Prostate gland (tissue), 2 donors: ENCODE measurements at regions not wholly inside any gene's neighbourhood (a gene's known extent, or its start where the extent isn't known, plus 50 kb on each side); places are given as distances from the start of the nearest gene placed in this dataset.

Source experiments
- DNase-seq: peaks from one replicate; pipeline ENCODE4 v3.0.0-alpha.2; 2019; ENCODE audit warnings: low spot score
- H3K27ac ChIP-seq, 2 donors: fragments of 200-600 bp; sonication (generic); 2 replicates each; pipeline ENCODE4 v1.5.1; 2017 to 2019
- H3K27me3 ChIP-seq: fragments of 200-600 bp; sonication (generic); replicated peaks from 2 replicates; pipeline ENCODE4 v1.5.1; 2019; ENCODE audit not compliant: insufficient read depth
- H3K36me3 ChIP-seq, 2 donors: fragments of 200-600 bp; sonication (generic); 1 replicate in 1 of 2; 2 replicates in 1 of 2; pipeline versions ENCODE4 v1.5.1 to v1.8.1; 2017 to 2019
- H3K4me1 ChIP-seq: fragments of 200-600 bp; sonication (generic); replicated peaks from 2 replicates; pipeline ENCODE4 v1.5.1; 2019
- H3K4me3 ChIP-seq, 2 donors: fragments of 200-600 bp; sonication (generic); 2 replicates each; pipeline ENCODE4 v1.5.1; 2017 to 2019
- H3K9me3 ChIP-seq: fragments of 200-600 bp; sonication (generic); 2 replicates; pipeline ENCODE4 v1.5.1; 2017
- POLR2A ChIP-seq: fragments of 450-650 bp; IDR thresholded peaks from one replicate; pipeline ENCODE4 v1.6.1; 2016; ENCODE audit warnings: antibody characterized with exemption, mild to moderate bottlenecking
- POLR2AphosphoS5 ChIP-seq: sonication (generic); formaldehyde crosslinking; IDR thresholded peaks from one replicate; pipeline ENCODE4 v1.6.1; 2017; ENCODE audit warnings: antibody characterized with exemption
- WGBS: methylation state at CpG from one replicate; pipeline ENCODE4 v1.1.5; 2018; 5-methylcytosine and 5-hydroxymethylcytosine counted together
- intact Hi-C: fragments of 100-400 bp; cut with DNase I; formaldehyde crosslinking; loops from one replicate; pipeline ENCODE4 v1.14.2; 2022
- TF ChIP-seq, protein P1 (sequence below), 4 experiments: fragments of 200-600 bp in 2 of 4; fragments of 450-650 bp in 2 of 4; sonication (generic) in 2 of 4; IDR thresholded peaks; 1 replicate in 3 of 4; 2 replicates in 1 of 4; pipeline ENCODE4 v1.5.1; 2016 to 2019; ENCODE audit warnings: antibody characterized with exemption in 4 of 4, mild to moderate bottlenecking in 2 of 4, moderate library complexity in 2 of 4

DNA sequence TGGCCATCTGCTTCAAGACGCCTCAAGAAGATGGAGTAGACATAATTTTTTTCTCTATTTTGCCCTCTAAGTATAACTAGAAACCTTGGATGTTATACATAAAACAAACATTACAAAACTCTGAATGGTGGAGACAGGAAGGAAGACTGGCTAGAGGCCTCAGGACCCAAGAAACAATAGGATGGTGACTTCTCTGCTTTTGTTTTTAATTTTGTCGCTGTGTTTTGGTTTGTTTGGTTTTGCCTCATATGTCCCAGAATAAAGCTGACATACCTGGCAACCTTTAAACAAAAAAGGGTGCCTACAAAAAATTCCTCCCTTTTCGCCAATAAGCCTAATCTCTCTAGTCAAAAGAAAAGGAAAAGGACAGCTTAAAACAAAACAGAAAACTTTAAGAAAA is 109.1 kb downstream of the PPP4R3C start:
- H3K27me3 ChIP-seq: no peaks in the 10 kb centered on the region
- intact Hi-C loops: no loop called here
- H3K9me3 ChIP-seq: no peaks in the 10 kb centered on the region
- TF ChIP-seq, protein P1, sequence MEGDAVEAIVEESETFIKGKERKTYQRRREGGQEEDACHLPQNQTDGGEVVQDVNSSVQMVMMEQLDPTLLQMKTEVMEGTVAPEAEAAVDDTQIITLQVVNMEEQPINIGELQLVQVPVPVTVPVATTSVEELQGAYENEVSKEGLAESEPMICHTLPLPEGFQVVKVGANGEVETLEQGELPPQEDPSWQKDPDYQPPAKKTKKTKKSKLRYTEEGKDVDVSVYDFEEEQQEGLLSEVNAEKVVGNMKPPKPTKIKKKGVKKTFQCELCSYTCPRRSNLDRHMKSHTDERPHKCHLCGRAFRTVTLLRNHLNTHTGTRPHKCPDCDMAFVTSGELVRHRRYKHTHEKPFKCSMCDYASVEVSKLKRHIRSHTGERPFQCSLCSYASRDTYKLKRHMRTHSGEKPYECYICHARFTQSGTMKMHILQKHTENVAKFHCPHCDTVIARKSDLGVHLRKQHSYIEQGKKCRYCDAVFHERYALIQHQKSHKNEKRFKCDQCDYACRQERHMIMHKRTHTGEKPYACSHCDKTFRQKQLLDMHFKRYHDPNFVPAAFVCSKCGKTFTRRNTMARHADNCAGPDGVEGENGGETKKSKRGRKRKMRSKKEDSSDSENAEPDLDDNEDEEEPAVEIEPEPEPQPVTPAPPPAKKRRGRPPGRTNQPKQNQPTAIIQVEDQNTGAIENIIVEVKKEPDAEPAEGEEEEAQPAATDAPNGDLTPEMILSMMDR (IDR thresholded peaks at IDR 0.05): no peak
- no peak for TF ChIP-seq POLR2AphosphoS5
- TF ChIP-seq POLR2A: no peak
- H3K4me1 ChIP-seq: no peaks in the 10 kb centered on the region
- no peak overlapping the region for H3K4me3 ChIP-seq
- DNase-seq: no peak
- no peaks in the 10 kb centered on the region for H3K36me3 ChIP-seq
- no peak overlapping the region for H3K27ac ChIP-seq
- 88% methylated on average over 3 of the region's 3 CpGs for WGBS

DNA sequence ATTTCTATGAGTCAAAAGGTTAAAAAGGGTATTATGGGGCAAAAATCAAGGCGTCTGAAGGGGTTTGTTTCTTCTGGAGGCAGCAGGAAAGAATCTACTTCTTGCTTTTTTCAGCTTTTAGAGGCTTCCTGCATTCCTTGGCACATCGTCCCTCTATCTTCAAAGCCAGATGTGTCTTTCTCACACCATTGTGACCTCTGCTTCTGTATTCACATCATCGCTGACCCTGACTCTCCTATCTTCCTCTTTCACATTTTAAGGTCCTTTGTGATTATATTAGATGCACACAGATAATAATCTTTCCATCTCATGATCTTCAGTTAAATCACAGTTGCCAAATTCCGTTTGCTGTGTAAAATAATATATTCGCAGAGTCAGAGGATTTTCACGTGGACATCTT is 112.7 kb downstream of the PPP4R3C start:
- Histone ChIP-seq H3K27me3 (no peaks in the 10 kb centered on the region), H3K9me3 (no peaks in the 10 kb centered on the region), H3K36me3 (no peaks in the 10 kb centered on the region), H3K4me3 (no peak overlapping the region), H3K4me1 (no peaks in the 10 kb centered on the region), H3K27ac (no peak overlapping the region)
- TF ChIP-seq, protein P1 (IDR thresholded peaks at IDR 0.05): no peak
- TF ChIP-seq POLR2A (no peak), POLR2AphosphoS5 (no peak)
- no peak for DNase-seq
- WGBS: 36% methylated on average over 6 of the region's 6 CpGs
- intact Hi-C loops: no loop called here

DNA sequence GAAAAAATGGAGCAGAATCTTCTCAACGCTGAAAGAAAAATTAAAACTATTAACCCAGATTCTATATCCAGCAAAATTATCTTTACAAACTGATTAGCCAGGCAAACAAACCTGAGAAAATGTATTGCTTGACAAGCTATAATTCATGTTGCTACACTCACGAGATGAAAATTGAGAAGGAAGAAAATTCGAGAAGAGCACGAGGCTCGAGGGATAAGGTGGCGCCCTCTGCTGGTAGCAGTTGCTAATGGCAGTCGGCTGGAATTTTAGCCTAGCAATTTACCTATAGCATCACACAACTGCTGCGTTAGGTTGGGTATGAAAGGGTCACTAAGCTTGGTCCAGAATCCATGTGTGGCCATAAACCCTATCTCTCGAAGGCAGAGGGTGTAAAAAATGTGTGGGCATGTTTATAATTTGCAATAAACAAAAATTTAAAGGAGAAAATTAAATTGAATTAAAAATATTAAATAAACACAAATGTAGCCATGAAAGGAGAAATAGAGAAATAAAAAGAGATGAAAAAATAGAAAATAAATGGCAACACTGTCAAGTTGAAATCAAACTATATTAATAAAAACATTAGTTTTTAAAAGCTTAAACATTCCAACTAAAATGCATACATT is 126.6 kb downstream of the PPP4R3C start:
- no peak overlapping the region for H3K4me3 ChIP-seq
- intact Hi-C loops: no loop called here
- no peaks in the 10 kb centered on the region for H3K4me1 ChIP-seq
- no peak overlapping the region for H3K27ac ChIP-seq
- DNase-seq: no peak
- 24% methylated on average over 9 of the region's 9 CpGs for WGBS
- H3K9me3 ChIP-seq: no peaks in the 10 kb centered on the region
- H3K27me3 ChIP-seq: no peaks in the 10 kb centered on the region
- H3K36me3 ChIP-seq: no peaks in the 10 kb centered on the region
- no peak for TF ChIP-seq POLR2AphosphoS5
- TF ChIP-seq, protein P1 (IDR thresholded peaks at IDR 0.05): peak in 1 of 4 experiments; percentile 33

- intact Hi-C loops: no loop called here
These were observed 141.5 kb downstream of the PPP4R3C start for GRCh38 chrX:27321632-27322031.

DNA sequence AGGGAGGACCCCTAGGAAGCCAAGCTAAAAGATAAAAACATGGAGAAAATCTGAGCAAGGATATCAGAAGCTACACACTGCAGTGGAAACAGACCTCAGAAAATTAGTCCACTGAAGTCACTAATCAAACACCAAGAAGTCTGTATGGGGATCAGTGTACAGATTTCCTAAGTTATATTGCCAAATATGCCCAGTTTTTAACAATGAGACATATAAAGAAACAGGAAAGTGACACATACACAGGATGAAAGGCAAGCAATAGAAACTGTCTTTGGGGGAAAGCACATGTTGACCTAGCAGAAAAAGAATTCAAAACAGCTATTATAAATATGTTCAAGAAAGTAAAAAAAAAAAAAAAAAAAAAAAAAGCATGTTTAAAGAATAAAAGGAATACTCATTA is 153.7 kb downstream of the PPP4R3C start:
- Histone ChIP-seq H3K4me1 (no peaks in the 10 kb centered on the region), H3K9me3 (no peaks in the 10 kb centered on the region), H3K36me3 (no peaks in the 10 kb centered on the region), H3K27ac (no peak overlapping the region), H3K4me3 (no peak overlapping the region), H3K27me3 (no peaks in the 10 kb centered on the region)
- DNase-seq: no peak
- TF ChIP-seq POLR2A (no peak), POLR2AphosphoS5 (no peak)
- TF ChIP-seq, protein P1 (IDR thresholded peaks at IDR 0.05): no peak
- intact Hi-C loops: no loop called here

More at GRCh38 chrX:27321632-27322031, 141.5 kb downstream of the PPP4R3C start:
- TF ChIP-seq, protein P1 (IDR thresholded peaks at IDR 0.05): no peak
- TF ChIP-seq POLR2A (no peak), POLR2AphosphoS5 (no peak)
- no peaks in the 10 kb centered on the region for H3K4me1 ChIP-seq
- no peaks in the 10 kb centered on the region for H3K36me3 ChIP-seq
- H3K9me3 ChIP-seq: no peaks in the 10 kb centered on the region
- H3K27me3 ChIP-seq: no peaks in the 10 kb centered on the region
- no peak overlapping the region for H3K27ac ChIP-seq
- no peak for DNase-seq
- H3K4me3 ChIP-seq: no peak overlapping the region
- WGBS: 82% methylated on average over 1 of the region's 1 CpG
